ENCODE measurements at regions not wholly inside any gene's neighbourhood (a gene's known extent, or its start where the extent isn't known, plus 50 kb on each side); places are given as distances from the start of the nearest gene placed in this dataset.

DNA sequence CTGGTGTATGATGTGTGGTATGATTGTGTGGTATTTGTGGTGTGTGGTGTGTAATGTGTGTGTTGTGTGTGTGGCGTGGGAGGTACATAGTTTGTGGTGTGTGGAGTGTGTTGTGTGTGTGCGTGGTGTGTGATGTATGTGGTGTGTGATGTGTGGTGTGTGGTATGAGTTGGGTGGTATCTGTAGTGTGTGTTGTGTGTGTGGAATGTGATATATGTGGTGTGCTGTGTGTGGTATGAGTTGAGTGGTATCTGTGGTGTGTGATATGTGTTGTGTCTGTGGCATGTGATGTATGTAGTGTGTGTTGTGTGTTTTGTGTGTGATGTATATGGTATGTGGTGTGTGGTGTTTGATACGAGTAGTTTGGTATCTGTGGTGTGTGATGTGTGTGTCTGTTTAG, 272.5 kb upstream of the IRX1 start:
- no peaks in the 10 kb centered on the region for H3K27me3 ChIP-seq (ENCODE audit: control insufficient read depth, insufficient read depth, low read length)
- no peak for DNase-seq (ENCODE audit: low read depth)
- ChIA-PET POLR2A (no interaction called here), CTCF (no interaction called here)
- H3K4me3 ChIP-seq (ENCODE audit: low read depth, low read length) = no peak overlapping the region
- H3K36me3 ChIP-seq (ENCODE audit: control insufficient read depth, insufficient read depth, low read length) = no peaks in the 10 kb centered on the region
- TF ChIP-seq, protein P1, sequence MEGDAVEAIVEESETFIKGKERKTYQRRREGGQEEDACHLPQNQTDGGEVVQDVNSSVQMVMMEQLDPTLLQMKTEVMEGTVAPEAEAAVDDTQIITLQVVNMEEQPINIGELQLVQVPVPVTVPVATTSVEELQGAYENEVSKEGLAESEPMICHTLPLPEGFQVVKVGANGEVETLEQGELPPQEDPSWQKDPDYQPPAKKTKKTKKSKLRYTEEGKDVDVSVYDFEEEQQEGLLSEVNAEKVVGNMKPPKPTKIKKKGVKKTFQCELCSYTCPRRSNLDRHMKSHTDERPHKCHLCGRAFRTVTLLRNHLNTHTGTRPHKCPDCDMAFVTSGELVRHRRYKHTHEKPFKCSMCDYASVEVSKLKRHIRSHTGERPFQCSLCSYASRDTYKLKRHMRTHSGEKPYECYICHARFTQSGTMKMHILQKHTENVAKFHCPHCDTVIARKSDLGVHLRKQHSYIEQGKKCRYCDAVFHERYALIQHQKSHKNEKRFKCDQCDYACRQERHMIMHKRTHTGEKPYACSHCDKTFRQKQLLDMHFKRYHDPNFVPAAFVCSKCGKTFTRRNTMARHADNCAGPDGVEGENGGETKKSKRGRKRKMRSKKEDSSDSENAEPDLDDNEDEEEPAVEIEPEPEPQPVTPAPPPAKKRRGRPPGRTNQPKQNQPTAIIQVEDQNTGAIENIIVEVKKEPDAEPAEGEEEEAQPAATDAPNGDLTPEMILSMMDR (IDR thresholded peaks at IDR 0.05; ENCODE audit: insufficient read depth, low read depth, low read length) = no peak

DNA sequence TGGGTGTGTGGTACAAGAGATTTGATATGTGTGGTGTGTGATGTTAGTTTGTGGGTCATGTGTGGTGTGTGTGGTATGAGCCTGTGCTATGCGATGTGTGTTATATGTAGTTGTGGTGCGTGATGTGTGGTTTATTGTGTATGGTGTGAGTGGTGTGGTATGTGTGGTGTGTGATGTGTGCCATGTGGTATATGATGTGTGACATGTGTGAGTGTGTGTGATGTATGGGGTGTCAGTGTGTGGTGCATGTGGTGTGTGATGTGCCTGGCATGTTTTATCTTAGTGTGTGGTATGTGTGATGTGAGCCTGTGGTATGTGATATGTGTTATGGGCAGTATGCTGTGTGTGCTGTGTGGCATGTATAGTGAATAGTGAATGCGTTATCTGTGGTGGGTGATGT, 273.0 kb upstream of the IRX1 start:
- CTCF ChIA-PET = no interaction called here
- Histone ChIP-seq H3K4me3 (ENCODE audit: low read depth, low read length) (no peak overlapping the region), H3K27me3 (ENCODE audit: control insufficient read depth, insufficient read depth, low read length) (no peaks in the 10 kb centered on the region), H3K36me3 (ENCODE audit: control insufficient read depth, insufficient read depth, low read length) (no peaks in the 10 kb centered on the region)
- DNase-seq (ENCODE audit: low read depth) = no peak
- POLR2A ChIA-PET = no interaction called here
- TF ChIP-seq, protein P1 (IDR thresholded peaks at IDR 0.05; ENCODE audit: insufficient read depth, low read depth, low read length) = no peak

DNA sequence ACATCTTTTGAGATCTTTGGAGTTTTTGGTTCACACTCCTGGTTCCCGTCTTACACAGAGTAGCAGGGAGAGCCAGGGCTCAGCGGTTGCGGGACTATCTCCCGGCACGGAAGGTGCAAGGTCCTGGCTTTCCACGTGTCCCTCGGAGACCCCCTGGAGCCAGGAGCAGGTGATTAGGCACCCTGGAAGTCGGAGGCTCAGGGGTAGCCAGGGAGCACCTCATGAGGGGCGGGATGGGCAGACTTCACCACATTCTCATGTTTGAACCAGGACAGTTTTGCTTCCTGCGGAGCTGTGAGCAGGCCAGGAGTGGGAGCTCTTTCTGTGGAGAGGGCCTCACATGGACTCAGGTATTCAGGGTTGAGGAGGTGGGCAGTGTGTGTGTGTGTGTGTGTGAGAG, 273.7 kb upstream of the IRX1 start:
- TF ChIP-seq, protein P1 (IDR thresholded peaks at IDR 0.05; ENCODE audit: insufficient read depth, low read depth, low read length) = no peak
- ChIA-PET CTCF (no interaction called here), POLR2A (no interaction called here)
- Histone ChIP-seq H3K4me3 (ENCODE audit: low read depth, low read length) (no peak overlapping the region), H3K27me3 (ENCODE audit: control insufficient read depth, insufficient read depth, low read length) (no peaks in the 10 kb centered on the region), H3K36me3 (ENCODE audit: control insufficient read depth, insufficient read depth, low read length) (no peaks in the 10 kb centered on the region)
- no peak for DNase-seq (ENCODE audit: low read depth)

DNA sequence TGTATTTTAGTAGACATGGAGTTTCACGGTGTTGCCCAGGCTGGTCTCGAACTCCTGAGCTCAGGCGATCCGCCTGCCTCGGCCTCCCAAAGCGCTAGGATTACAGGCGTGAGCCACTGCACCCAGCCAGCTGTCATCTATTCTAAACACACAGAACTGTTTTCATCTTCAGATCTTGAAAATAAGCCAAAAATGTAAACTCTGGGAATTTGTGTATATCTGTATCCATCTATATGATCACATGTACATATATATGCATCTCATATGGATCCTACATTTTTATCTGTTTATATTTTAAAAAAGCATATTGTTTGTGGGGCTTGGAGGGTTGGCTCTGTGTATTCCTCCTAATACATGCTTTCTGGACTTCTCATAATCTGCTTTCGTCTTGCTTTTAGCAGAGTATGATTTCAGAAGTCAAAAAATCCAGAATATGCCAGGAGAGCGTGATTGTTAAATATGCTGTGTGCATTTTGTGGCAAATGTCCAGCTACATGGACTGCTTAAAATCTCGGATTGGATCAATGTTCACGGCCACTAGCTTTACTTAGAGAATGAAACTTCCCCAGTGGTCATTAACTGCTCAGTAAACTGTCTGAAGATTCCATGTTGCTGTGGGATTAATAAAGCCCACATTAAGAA, 274.4 kb upstream of the IRX1 start:
- ChIA-PET POLR2A (no interaction called here), CTCF (no interaction called here)
- no peaks in the 10 kb centered on the region for H3K27me3 ChIP-seq (ENCODE audit: control insufficient read depth, insufficient read depth, low read length)
- TF ChIP-seq, protein P1 (IDR thresholded peaks at IDR 0.05; ENCODE audit: insufficient read depth, low read depth, low read length) = no peak
- DNase-seq (ENCODE audit: low read depth) = no peak
- no peaks in the 10 kb centered on the region for H3K36me3 ChIP-seq (ENCODE audit: control insufficient read depth, insufficient read depth, low read length)
- no peak overlapping the region for H3K4me3 ChIP-seq (ENCODE audit: low read depth, low read length)

DNA sequence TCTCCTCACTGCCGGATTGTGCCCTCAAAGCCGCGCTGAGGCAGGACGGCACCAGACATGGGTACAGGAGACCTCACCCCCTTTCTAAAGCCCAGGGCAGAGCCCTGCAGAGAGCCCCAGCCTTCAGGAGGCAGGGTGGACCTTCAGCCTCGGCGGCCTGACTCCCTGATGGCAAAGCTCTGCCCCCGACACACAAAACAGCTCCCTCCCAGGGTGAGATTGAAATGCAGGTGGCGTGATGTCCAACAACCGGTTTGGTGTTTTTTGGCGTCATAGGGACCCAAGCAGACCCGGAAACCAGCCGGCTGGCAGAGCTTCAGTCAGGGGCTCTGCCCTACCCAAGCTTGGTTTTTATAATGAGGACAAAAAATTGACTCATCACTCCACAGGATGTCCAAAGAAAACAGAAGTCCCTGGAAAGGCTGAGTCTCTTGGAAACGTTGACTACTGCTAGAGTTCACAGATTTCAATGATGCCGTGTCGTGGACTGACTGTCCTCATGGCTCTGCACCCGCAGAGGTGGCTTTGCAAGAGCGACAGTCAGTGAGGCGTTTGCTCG, 275.2 kb upstream of the IRX1 start:
- CTCF ChIA-PET = no interaction called here
- POLR2A ChIA-PET = no interaction called here
- Histone ChIP-seq H3K36me3 (ENCODE audit: control insufficient read depth, insufficient read depth, low read length) (no peaks in the 10 kb centered on the region), H3K4me3 (ENCODE audit: low read depth, low read length) (no peak overlapping the region), H3K27me3 (ENCODE audit: control insufficient read depth, insufficient read depth, low read length) (no peaks in the 10 kb centered on the region)
- DNase-seq (ENCODE audit: low read depth) = no peak
- TF ChIP-seq, protein P1 (IDR thresholded peaks at IDR 0.05; ENCODE audit: insufficient read depth, low read depth, low read length) = no peak
